OCI-LY1 (cell line): ENCODE measurements at regions not wholly inside any gene's neighbourhood (a gene's known extent, or its start where the extent isn't known, plus 50 kb on each side); places are given as distances from the start of the nearest gene placed in this dataset.

Experiments
- H2AFZ ChIP-seq: fragments of 200-600 bp; sonication (generic), shearing (Covaris generic); 2 replicates; pipeline ENCODE4 v1.6.0; 2014; ENCODE audit warnings: antibody characterized with exemption, mild to moderate bottlenecking, low read length
- H3F3A ChIP-seq: fragments of 200-600 bp; sonication (generic), shearing (Covaris generic); 2 replicates; pipeline ENCODE4 v1.6.0; 2014; ENCODE audit warnings: mild to moderate bottlenecking, antibody characterized with exemption, low read length, moderate library complexity; ENCODE audit not compliant: insufficient read depth
- H3K27ac ChIP-seq: fragments of 200-600 bp; sonication (generic); 2 replicates; pipeline ENCODE4 v1.5.1; 2014; ENCODE audit warnings: low read length, mixed run types, mild to moderate bottlenecking, low read depth; ENCODE audit not compliant: poor library complexity, severe bottlenecking
- H3K27me3 ChIP-seq: fragments of 200-600 bp; sonication (generic); 2 replicates; pipeline ENCODE4 v1.6.0; 2014; ENCODE audit warnings: antibody characterized with exemption, mild to moderate bottlenecking, low read length, moderate library complexity; ENCODE audit not compliant: insufficient read depth
- H3K36me3 ChIP-seq: fragments of 200-600 bp; sonication (generic); 2 replicates; pipeline ENCODE4 v1.6.1; 2014; ENCODE audit warnings: mild to moderate bottlenecking, antibody characterized with exemption, low read length, moderate library complexity, mixed read lengths; ENCODE audit not compliant: insufficient read depth
- H3K4me1 ChIP-seq: fragments of 200-600 bp; sonication (generic); 2 replicates; pipeline ENCODE4 v1.5.1; 2014; ENCODE audit warnings: mild to moderate bottlenecking, low read length, moderate library complexity; ENCODE audit not compliant: insufficient read depth, severe bottlenecking
- H3K4me2 ChIP-seq: fragments of 200-600 bp; sonication (generic), shearing (Covaris generic); 2 replicates; pipeline ENCODE4 v1.6.1; 2014; ENCODE audit warnings: low read length
- H3K4me3 ChIP-seq: fragments of 200-600 bp; sonication (generic); 2 replicates; pipeline ENCODE4 v1.5.1; 2014; ENCODE audit warnings: low read length, low read depth, mild to moderate bottlenecking, mixed read lengths; ENCODE audit not compliant: poor library complexity, severe bottlenecking
- H3K79me2 ChIP-seq: fragments of 200-600 bp; shearing (Covaris generic); 2 replicates; pipeline ENCODE4 v1.6.1; 2016; ENCODE audit warnings: mixed run types, low read length, mixed read lengths; ENCODE audit not compliant: insufficient read depth
- H3K9ac ChIP-seq: fragments of 200-600 bp; sonication (generic), shearing (Covaris generic); 2 replicates; pipeline ENCODE4 v1.6.1; 2014; ENCODE audit warnings: mild to moderate bottlenecking, low read length, mixed read lengths
- H3K9me2 ChIP-seq: fragments of 200-600 bp; sonication (generic), shearing (Covaris generic); 2 replicates; pipeline ENCODE4 v1.6.1; 2014; ENCODE audit warnings: low read depth, mild to moderate bottlenecking, low read length, mixed read lengths
- H3K9me3 ChIP-seq: fragments of 200-600 bp; shearing (Covaris generic); 2 replicates; pipeline ENCODE4 v1.6.1; 2014; ENCODE audit warnings: low read length, mixed read lengths
- H4K20me1 ChIP-seq: fragments of 200-600 bp; sonication (generic), shearing (Covaris generic); 2 replicates; pipeline ENCODE4 v1.6.0; 2016; ENCODE audit warnings: mild to moderate bottlenecking, low read length; ENCODE audit not compliant: insufficient read depth
- EZH2 ChIP-seq: fragments of 200-600 bp; sonication (generic), shearing (Covaris generic); IDR thresholded peaks from 2 replicates; pipeline ENCODE4 v1.8.0; 2017; ENCODE audit warnings: borderline replicate concordance, mixed run types, mild to moderate bottlenecking, antibody characterized with exemption, low read length, moderate library complexity, mixed read lengths
- TF ChIP-seq, protein P1 (sequence below): fragments of 200-600 bp; sonication (generic), shearing (Covaris generic); IDR thresholded peaks from 2 replicates; pipeline ENCODE4 v1.5.1; 2017; ENCODE audit warnings: mild to moderate bottlenecking, antibody characterized with exemption, low read length, moderate library complexity, mixed read lengths

GRCh38 chr4:133472244-133472643, 323.1 kb downstream of the PCDH10 start:
- TF ChIP-seq, protein P1, sequence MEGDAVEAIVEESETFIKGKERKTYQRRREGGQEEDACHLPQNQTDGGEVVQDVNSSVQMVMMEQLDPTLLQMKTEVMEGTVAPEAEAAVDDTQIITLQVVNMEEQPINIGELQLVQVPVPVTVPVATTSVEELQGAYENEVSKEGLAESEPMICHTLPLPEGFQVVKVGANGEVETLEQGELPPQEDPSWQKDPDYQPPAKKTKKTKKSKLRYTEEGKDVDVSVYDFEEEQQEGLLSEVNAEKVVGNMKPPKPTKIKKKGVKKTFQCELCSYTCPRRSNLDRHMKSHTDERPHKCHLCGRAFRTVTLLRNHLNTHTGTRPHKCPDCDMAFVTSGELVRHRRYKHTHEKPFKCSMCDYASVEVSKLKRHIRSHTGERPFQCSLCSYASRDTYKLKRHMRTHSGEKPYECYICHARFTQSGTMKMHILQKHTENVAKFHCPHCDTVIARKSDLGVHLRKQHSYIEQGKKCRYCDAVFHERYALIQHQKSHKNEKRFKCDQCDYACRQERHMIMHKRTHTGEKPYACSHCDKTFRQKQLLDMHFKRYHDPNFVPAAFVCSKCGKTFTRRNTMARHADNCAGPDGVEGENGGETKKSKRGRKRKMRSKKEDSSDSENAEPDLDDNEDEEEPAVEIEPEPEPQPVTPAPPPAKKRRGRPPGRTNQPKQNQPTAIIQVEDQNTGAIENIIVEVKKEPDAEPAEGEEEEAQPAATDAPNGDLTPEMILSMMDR = no peak
- TF ChIP-seq EZH2 = no peak
- H4K20me1 ChIP-seq = no peaks in the 10 kb centered on the region
- no peak overlapping the region for H3K9ac ChIP-seq
- peaks cover 7% of the 10 kb centered on the region for H3K4me1 ChIP-seq
- no peak overlapping the region for H3K27ac ChIP-seq
- no peaks in the 10 kb centered on the region for H3K36me3 ChIP-seq
- H3K79me2 ChIP-seq = no peaks in the 10 kb centered on the region
- no peaks in the 10 kb centered on the region; the same call in 1 of the 2 replicates for H3K9me3 ChIP-seq
- H3K4me2 ChIP-seq = no peak overlapping the region
- H3K4me3 ChIP-seq = no peak overlapping the region
- no peaks in the 10 kb centered on the region for H3K9me2 ChIP-seq
- H2AFZ ChIP-seq = no peak overlapping the region
- no peaks in the 10 kb centered on the region for H3K27me3 ChIP-seq
- no peaks in the 10 kb centered on the region for H3F3A ChIP-seq

- TF ChIP-seq, protein P1 = no peak
Measured at GRCh38 chr4:133467290-133467947, 318.3 kb downstream of the PCDH10 start.

DNA sequence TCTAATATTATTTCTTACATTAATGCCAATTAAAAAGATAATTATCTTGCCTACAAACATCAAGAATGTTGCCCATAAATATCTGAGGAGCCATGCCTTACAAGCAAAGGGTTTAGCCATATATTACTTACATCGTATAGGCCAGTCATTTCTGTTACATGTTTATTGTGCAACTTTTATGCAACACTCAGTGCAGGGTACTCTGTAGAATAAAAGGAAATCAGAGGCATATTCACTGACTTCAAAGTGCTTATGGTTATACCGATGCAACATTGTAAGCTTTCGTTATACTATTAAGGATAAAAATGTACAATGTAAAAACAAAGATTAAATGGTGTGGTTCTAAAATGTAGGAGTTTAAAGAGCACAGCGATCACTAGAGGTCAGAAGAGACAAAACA, 315.9 kb downstream of the PCDH10 start:
- Histone ChIP-seq H3K27ac (no peak overlapping the region), H3K4me3 (no peak overlapping the region), H3K9me3 (no peaks in the 10 kb centered on the region), H3K9ac (no peak overlapping the region), H3F3A (no peaks in the 10 kb centered on the region), H3K36me3 (no peaks in the 10 kb centered on the region), H3K27me3 (no peaks in the 10 kb centered on the region), H3K4me2 (no peak overlapping the region), H2AFZ (no peak overlapping the region), H4K20me1 (no peaks in the 10 kb centered on the region), H3K9me2 (no peaks in the 10 kb centered on the region), H3K4me1 (peaks cover 8% of the 10 kb centered on the region), H3K79me2 (no peaks in the 10 kb centered on the region)
- TF ChIP-seq, protein P1 = peak; percentile 41; the same call in 1 of the 2 replicates
- no peak for TF ChIP-seq EZH2

More at GRCh38 chr4:133467290-133467947, 318.3 kb downstream of the PCDH10 start:
- Histone ChIP-seq H3K27me3 (no peaks in the 10 kb centered on the region), H2AFZ (peak overlapping the region; percentile 46; the same call in 1 of the 2 replicates), H3K4me1 (peaks cover 8% of the 10 kb centered on the region), H3K4me3 (no peak overlapping the region), H3K79me2 (no peaks in the 10 kb centered on the region), H3K4me2 (no peak overlapping the region; the same call in 1 of the 2 replicates), H3K36me3 (no peaks in the 10 kb centered on the region), H4K20me1 (no peaks in the 10 kb centered on the region), H3K9me2 (no peaks in the 10 kb centered on the region), H3K9me3 (no peaks in the 10 kb centered on the region), H3K9ac (no peak overlapping the region), H3K27ac (no peak overlapping the region), H3F3A (no peaks in the 10 kb centered on the region)
